HG03064 (cell line): ENCODE measurements at regions not wholly inside any gene's neighbourhood (a gene's known extent, or its start where the extent isn't known, plus 50 kb on each side); places are given as distances from the start of the nearest gene placed in this dataset.
"Not testable (repeated sequence)": the region's sequence is repeated elsewhere in the genome, so short reads cannot be mapped to it uniquely, and the experiment has no call there.

ENCODE experiments used
- ATAC-seq: cut with Tn5 transposase; IDR thresholded peaks from one replicate; pipeline ENCODE4 v1.9.1; 2021; ENCODE audit warnings: low read depth; ENCODE audit not compliant: unreplicated experiment

DNA sequence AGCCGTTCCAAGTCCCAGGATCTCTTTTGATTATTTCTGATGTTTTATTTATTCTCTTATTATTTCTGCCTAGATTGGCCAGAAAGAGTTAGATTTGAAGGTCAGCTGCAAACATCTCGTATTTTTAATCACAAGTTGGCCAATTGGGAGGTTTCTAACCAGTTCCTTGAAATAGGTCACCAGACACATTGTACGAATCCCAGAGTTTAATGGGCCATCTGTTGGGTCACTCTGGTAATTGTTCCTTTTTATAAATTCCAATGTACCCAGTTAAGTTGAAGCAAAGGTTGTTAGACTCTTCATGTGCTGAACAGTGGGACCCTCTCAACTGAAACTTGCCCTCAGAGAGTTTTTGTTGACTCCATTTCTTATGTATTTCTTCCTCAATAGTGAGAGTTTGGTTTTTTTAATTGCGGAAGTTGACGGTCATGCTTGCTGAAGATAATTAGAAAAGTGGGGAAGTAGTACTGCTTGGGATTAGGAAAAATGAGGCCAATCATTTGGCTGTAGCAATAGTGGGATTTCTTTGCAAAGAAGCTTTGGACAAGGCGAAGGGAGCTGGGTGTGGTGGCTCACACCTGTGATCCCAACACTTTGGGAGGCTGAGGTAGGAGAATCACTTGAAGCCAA is 382.7 kb upstream of the RGS6 start:
- no peak for ATAC-seq

DNA sequence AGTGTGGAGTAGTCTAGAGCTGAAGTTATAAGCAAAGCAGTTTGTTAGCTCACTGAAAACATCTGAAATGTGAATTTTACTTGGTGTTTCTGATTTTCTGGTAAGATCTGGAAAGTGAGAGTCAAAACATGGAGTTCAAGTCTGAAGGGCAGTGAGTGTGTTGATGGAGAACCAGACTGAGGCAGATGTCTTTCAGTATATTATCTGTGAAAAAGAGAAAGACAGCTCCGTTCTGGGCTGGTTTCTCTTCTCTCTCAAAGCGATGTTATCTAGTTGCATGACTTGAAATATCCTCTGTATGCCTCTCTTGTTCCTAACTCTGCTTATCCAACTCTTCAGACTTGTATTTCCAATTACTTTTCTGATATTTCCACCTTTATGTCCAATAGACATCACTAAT is 381.9 kb upstream of the RGS6 start:
- no peak for ATAC-seq

DNA sequence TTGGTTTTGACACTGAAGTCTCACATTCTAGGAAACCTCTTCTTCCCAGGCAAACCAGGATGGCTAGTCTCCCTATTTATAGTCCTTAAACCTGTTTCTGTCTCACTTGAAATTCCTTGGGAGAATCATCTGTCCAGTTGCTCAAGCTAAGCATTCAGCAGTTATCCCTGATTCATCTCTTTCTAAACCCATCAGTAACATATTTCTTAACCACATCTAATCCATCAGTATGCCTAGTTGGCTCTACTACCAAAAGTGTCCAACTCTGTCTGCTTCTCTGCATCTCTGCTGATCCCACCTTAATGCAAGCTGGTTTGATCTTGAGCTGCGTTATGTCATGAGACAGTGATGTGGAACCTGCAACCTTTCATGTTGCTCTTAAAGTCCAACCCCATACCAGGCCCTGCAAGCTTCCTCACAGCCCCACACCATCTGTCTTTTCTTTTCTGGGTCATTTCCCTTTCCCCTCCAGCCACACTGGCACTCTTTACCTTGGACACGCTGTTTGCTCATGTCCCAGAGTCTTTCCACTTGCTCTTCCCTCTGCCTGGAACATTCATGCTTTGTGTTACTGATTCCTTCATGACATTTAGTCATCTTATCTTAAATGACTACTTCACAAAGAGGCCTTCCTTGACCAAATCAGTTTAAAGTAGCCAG is 380.8 kb upstream of the RGS6 start:
- no peak for ATAC-seq

DNA sequence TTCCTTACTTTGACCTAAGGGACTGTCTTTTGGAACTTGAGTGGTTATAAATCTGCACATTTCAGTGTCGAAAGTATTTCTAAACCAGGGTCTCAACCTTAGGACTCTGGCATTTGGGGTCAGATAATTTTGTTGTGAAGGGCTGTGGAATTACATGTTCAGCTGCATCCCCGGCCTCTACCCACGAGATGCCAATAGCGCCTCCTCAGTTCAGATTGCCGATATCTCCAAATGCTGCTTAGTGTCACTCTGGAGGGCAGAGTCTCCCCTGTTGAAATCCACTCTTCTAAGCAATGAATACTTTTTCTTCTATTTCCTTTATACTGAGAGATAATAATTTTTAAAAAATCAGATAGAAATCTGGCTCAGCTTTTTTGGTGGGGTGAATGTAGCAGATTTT is 379.4 kb upstream of the RGS6 start:
- ATAC-seq: no peak

DNA sequence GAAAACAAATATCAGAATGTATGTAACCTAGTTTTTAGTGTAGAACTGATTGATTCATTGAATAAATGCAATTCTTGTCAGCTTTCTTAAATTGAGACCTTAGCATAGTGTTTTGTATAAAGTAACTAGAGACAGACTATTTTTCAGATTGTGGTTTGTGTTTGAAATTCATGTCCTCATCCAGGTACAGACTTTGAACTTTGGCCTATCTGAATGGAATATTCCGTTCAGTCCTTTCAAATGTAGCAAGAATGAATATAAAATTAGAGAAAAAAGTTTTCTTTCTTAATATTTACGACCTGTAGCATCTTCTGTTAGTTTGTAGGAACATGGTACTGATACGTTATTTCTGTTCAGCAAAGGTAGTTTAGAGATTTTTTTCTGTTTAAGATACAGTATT is 378.4 kb upstream of the RGS6 start:
- no peak for ATAC-seq

DNA sequence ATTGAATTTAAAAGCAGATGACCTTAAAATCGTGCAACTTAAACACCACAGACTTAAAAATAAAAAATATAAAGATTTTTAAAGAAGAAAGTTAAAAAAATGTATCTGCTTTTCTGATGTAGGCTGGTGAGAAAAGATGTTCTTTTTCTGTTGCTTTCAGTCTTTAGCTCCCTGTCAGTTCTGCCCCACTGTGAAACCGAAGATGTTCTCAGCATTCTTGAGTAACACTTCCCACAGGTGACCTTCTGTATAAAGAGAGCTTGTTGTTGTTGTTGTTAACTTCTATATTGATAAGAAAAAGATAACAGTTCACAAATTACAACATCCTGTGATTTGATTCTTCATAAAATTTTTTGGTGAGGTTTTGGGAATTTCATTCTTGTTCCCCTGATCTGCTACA is 377.9 kb upstream of the RGS6 start:
- ATAC-seq: no peak

DNA sequence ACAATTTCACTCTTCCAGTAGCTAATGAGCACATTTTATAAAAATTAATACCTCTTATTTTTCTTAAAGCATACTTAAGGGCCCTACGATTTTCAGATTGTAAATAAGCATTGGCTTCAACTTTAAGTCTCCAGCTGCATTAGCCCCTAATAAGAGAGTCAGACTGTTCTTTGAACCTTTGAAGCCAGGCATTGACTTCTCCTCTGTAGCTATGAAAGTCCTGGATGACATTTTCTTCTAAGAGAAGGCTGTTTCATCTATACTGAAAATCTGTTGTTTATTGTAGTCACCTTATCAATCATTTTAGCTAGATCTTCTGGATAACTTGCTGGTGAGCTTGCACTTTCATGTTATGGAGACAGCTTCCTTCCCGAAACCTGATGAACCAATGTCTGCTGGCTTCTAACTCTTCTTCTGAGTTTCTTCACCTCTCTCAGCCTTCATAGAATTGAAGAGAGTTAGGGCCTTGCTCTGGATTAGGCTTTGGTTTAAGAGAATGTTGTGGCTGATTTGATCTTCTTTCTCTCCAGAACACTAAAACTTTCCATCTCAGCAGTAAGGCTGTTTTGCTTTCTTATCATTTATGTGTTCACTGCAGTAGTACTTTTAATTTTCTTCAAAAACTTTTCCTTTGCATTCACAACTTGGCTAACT is 377.1 kb upstream of the RGS6 start:
- ATAC-seq: peak; percentile 13

DNA sequence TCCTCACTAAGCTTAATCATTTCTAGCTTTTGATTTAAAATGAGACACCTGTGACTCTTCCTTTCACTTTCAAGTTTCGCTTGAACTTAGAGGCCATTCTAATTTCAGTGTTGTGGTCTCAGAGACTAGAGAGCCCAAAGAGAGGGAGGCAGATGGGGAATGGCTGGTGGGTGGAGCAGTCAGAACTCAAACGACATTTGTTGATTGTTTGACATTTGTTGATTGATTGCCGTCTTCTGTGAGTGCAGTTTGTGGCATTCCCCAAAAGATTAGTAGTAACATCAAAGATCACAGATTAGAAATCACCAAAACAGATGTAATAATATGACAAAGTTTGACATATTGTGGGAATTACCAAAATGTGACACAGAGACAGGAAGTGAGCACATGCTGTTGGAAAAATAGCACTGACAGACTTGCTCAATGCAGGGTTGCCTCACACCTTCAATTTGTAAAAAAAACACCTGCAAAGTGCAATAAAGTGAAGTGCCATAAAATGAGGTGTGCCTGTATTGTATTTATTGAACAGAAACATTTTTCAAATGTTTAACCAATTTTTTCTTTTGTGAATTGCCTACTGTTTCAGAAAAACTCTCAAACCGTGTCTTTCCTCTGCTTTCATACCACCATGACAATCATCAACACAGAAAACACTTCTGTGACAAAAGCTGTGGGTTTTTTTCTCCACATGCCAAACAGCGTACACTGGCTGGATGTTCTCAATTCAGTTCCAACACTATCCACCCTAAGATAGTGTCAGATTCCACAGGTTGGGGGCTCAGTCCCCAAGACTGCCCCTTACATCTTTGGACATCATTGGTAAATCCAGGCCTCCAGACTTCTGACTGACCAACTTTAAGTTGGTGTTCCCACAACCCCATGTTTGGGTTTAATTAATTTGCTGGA is 376.3 kb upstream of the RGS6 start:
- ATAC-seq: peak; percentile 77

DNA sequence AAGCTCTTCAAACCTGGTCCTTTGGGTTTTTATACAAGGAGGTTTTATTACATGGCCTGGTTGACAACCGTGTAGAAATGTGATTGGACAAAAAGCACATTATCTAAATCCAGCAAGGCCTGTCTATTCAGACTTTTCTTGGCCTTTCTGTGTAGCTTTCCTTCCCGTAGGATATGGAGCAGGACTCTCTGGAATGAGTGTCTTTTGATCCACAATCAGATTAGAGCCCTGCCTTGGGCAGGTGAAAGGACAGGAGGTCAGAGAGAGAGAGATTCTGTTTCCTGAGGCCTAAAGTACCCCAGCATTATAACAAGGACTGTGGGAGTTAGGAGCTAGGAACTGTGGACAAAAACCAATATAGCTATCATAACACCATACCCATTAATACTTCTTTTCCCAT is 375.5 kb upstream of the RGS6 start:
- ATAC-seq: no peak

DNA sequence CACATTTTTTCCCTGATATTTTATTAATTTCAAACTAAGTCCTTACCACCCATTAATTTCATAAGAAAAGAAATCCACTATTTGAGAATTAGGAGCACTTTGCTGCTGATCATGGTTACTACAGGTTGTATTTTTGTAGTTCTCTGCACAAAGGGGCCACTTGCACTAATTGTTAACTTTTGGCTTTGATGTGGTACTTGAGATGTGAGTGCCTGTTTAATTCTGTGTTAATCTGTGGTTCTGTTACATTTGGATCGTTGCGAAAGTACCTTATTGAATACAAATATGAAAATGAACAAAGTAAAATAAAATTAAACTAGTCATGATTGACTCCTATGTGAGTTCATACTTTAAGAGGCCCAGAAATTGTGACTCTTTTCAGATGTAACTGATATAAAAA is 374.9 kb upstream of the RGS6 start:
- ATAC-seq: no peak

DNA sequence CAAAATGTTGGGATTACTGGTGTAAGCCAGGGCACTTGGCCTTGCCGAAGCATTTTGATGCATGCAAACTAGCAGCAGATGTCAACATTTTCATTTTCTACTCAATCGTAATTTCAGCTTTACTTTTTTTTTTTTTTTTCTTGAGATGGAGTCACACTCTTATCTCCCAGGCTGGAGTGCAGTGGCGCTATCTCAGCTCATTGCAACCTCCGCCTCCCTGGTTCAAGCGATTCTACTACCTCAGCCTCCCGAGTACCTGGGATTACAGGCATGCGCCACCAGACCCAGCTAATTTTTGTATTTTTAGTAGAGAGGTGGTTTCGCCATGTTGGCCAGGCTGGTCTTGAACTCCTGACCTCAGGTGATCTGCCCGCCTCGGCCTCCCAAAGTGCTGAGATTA is 373.3 kb upstream of the RGS6 start:
- not testable (repeated sequence) for ATAC-seq

DNA sequence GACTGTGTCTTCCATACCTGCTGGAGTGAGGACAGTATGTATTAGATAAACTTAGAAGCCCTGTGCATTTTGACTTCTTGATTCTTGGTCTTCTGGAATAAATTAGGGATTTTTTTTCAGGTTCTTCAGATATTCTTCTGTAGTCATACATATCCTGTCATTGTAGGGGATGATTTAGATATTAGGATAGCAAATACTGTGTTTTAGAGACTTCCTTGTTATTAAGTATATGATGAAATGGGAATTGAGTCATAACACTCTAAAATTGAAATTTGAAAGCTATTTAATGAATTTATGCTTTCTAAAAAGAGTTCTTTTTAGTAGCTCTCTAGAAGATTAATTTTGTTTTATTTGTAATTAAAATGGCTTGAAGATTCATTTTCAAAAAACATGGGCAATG is 371.5 kb upstream of the RGS6 start:
- ATAC-seq: no peak

DNA sequence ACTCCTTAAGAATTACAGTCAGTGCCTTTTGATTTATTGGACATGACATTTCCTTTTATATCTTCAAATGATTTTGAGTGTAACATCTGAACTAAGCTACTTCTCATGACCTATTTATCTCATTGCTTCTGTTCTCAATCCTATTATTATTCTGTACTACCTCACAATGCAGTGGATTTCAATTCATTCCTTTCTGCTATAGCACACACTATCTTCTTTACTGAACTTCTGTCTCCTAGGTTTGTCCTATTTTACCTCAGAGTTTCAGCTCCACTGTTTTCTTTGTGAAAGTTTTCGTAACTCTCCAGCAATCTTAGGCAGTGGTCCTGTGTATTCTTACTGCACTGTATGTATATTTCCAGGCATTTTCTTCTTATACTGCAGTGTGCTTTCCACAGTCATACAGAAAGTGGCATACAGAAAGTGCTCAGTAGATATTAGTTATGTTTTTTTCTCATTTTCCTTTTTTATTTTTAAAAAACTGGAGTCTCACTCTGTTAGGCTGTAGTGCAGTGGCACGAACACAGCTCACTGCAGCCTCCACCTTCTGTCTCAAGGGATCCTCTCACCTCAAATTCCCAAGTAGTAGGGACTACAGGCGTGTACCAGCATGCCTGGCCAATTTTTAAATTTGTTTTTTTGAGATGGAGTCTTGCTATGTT is 368.6 kb upstream of the RGS6 start:
- ATAC-seq: no peak

DNA sequence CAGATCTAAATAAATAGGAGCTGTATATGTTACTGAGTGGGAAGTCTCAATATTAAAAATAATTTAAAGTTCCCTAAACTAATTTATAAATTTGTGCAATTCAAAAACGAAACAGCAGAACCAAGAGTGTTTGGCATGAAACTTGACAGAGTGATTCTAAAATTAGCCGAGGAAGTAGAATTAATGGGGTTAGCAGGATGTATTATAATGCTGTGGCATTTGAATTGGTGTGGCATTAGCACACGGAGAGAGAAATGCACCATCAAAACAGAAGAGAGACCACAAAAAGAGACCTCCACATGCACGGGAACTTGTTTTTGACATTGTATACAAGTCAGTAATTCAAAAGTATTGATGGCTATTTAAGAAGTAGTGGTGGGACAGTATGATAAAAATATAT is 366.0 kb upstream of the RGS6 start:
- ATAC-seq: no peak

DNA sequence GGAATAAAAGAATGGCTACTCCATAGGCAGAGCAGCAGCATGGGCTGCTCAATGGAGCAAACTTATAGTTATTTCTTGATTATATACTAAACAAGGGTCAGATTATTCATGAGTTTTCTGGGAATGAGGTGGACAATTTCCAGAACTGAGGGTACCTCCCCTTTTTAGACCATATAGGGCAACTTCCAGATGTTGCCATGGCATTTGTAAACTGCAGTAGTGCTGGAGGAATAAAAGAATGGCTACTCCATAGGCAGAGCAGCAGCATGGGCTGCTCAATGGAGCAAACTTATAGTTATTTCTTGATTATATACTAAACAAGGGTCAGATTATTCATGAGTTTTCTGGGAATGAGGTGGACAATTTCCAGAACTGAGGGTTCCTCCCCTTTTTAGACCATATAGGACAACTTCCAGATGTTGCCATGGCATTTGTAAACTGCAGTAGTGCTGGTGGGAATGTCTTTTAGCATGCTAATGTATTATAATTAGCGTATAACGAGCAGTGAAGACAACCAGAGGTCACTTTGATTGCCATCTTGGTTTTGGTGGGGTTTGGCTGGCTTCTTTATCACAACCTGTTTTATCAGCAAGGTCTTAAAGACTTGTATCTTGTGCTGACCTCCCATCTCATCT is 364.6 kb upstream of the RGS6 start:
- ATAC-seq: not testable (repeated sequence)

DNA sequence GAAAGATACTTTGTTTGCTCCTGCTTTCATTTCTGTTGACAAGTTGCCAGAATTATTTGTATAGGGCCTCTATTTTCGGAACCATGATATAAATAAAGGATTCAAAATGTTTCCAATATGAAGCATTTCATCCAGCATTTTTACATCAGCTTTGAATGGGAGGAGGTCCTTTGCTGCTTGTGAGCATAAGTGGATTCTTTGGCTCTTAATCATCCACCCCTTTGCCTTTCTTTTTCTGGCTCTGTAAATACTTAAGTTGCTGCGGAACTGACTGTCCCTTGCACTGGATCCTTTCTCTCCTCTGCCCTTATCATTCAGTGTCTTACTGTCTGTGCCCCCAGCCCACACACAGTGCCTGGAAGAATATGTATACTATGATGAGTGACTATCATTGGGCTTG is 357.3 kb upstream of the RGS6 start:
- ATAC-seq: no peak

DNA sequence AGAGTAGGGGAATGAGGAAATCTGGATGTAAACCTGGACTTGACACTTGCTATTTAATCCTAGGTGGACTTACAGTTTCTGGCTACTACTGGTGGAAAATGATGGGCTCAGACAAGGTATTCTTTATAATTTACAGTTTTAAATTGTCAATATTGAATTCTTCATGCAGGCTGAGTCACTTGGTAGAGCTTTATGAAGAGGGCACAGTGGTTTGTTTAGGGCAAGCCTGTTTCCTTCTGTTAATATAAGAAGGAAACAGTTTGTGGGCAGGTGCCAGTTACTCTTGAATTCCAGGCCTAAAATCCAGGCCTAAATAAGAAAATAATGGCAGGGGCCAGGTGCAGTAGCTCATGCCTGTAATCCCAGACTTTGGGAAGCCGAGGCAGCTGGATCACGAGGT is 355.8 kb upstream of the RGS6 start:
- ATAC-seq: no peak

DNA sequence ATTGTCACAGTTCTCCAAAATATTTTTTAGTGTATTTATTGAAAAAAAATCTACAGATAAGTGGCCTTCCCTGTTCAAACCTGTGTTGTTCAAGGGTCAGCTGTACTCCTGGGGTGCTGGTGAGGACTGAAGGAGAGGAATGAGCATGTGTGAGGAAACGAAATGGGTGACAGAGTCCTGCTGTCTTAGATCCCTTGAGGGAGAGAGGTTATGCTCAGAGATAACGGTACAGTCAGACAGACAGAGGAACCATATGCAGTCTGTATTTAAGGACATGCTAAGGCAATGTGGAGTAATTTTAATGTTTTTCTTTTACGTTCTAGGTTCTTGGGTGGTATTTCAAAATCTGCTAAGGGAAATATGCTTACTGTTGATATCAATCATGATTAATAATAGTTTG is 352.9 kb upstream of the RGS6 start:
- ATAC-seq: no peak

DNA sequence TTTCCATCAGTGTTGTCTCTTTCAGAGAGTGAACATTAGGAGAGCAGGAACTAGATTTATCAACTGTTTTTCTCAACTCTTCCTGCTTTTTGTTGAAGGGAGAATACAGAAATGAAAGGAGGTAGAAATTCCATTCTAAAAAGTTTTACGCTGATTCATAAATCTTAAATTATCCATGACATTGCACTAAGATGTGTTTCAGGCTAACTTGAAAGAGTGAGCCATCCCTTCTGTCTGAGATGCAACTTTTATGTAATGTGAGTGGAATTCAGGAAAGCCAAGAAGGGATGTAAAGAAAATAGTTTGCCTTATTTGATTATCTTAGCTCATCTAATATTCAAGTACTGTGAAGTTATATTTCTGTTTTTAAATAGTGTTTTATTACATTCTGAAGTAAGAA is 349.5 kb upstream of the RGS6 start:
- no peak for ATAC-seq

DNA sequence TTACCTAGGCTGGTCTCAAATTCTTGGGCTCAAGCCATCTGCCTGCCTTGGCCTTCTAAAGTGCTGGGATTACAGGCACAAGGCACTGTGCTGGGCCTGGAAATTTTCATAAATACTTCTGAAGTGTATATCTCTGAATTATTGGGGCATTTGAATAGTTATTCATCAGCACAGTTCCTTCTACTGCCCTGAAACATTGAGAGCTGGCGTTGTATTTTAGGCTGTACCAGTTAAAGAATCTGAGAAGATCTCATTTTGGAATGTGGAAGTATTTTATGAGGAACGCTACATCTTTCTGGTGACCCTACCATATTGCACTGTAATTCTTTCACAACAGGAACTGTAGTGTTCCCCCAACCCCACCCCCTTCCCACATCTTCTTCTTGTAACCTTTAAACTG is 349.0 kb upstream of the RGS6 start:
- no peak for ATAC-seq
